HG03060 (cell line): ENCODE measurements at regions not wholly inside any gene's neighbourhood (a gene's known extent, or its start where the extent isn't known, plus 50 kb on each side); places are given as distances from the start of the nearest gene placed in this dataset.
"Not testable (repeated sequence)": the region's sequence is repeated elsewhere in the genome, so short reads cannot be mapped to it uniquely, and the experiment has no call there.

ENCODE experiments used
- ATAC-seq: cut with Tn5 transposase; IDR thresholded peaks from one replicate; pipeline ENCODE4 v1.9.1; 2021; ENCODE audit warnings: low read depth, moderate number of reproducible peaks; ENCODE audit not compliant: unreplicated experiment

DNA sequence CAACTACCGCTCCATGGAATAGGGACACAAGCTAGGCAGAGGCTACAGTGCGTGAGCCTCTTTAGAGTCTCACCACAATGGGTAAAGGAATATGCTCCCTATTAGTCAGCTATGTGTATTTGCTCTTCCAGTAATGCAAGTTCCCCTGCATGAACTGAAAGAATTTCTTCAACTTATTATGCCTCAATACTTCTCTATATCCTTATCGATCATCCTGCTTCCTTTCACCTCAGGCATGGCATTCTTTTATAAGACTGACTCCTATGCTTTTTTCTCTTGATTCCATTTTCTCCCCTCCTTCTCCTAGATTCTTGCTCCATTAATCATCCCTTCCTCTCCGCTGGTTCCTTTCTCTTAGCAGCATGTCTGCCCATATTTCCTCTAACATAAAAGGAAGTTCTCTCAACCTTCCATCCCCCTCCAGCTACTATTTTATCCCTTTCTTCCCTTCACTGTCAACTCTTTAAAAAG, 94.5 kb upstream of the CPM start:
- no peak for ATAC-seq

DNA sequence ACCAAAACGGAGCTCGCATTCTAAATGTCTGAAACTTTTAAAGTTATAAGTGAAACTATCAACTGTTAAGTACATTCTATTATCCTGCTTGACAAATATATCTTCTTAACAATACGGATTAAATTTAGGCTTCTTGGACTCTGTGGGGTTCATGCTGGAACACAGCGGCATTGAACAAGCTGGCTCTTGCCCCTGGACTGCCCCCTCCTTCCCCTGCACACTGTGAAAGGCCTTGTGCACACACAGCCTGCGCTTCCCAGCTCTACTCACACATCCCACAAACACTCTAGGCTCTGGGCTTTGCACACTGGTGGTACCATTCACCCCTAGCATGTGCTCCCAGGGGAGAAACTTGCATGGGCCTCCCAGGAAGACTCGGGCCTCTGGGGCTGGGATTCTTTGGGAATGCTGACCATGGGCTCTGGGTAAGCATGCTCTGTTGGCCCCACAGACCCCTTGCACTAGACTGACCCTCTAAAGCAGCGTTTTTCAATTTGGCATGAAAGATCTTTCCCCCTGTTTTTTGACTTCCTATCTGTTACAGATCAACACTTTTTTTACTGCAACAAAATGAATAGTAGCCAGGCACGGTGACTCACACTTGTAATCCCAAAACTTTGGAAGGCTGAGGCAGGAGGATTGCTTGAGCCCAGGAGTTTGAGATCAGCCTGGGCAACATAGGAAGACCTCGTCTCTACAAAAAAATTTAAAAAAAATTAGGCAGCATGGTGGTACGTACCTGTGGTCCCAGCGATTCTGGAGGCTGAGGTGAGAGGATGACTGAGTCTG, 96.2 kb upstream of the CPM start:
- ATAC-seq = no peak

DNA sequence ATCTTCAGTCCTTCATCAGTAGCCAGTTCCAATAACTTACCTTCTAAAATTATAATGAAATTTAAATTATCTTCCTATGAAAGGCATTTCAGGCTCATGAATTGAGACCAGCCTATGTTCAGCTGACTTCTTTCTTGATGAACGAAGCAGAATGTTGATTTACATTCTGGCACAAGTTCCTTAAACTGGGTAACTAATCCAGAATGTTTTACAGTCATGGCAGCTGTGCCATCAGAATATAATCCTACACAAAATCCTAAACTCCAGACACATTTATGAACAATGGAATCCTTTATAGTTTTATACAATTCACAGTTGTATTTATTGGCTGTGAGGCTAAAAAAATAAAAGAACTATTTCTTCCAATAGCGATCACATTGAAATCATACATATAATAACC, 97.3 kb upstream of the CPM start:
- no peak for ATAC-seq

DNA sequence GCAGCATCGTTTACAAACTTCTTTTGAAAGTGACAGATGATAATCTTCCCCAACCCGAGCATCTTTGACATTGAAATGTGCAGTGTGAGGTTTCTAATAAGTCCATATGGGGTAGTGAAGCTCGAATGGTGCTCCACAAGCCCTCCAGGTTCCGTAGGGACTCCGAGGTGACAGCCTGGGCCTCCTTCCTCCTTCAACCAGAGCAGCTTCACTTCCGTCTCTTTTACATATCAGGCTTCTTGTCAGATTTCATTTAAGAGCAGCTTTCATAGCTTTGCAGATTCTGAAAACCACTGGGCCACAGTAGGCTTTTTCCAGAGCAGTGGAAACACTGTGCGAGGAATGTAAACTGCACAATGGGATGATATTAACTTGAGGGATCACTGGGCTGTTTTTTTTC, 103.6 kb upstream of the CPM start:
- ATAC-seq = no peak

DNA sequence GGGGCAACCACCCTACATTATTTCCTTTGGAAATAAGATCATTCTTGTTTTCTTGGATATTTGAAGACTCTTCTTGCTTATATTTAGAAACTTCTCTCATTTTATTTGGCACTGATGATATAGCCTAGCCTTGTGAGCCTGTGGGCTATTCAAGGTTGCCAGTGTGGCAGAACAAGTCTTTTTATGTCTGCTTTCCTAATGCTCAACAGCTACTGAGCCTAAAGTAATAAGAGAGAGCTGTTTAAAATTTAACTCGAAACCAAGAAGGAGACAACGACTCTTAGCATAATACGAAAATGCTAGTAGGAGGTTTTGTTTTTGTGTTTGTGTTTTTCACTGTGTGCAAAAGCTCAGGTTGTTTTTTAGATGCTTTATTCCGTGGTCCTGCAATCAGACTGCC, 104.0 kb upstream of the CPM start:
- ATAC-seq = no peak

DNA sequence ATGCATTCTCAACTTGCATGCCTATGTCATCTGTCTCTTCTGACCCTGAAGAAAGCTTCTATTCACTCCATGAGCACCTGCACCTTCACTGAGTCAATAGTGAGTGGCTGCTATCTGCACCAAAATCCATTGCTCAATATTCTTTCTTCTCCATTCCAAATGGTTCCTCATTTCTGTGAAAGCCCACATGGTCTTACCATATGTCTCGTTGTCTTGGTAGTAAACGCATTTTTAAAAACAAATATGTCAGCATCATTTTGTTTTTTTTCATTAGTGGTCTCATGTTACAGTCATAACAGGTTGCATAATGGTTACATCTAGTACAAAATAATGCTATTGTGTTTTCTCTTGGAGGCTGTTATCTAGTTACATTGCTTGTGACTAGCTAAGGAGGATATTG, 106.9 kb upstream of the CPM start:
- no peak for ATAC-seq

DNA sequence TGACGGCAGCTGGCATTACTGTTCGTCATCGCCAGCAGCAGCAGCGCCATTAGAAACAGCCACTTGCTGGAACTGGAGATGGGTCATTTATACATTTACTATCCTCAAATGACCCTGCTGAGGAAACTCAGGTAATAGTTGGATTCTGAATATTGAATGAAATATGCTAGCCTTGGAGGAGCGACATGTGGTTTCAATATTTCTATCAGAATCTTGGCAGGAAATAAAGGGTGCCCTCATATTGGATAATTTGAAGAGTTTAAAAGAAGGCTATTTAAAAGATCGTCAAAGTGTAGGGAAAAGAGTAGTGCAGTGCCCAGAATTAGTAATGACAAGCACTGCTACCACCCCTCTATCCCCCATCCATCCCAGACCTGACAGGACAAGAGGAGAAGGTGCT, 109.6 kb upstream of the CPM start:
- no peak for ATAC-seq

DNA sequence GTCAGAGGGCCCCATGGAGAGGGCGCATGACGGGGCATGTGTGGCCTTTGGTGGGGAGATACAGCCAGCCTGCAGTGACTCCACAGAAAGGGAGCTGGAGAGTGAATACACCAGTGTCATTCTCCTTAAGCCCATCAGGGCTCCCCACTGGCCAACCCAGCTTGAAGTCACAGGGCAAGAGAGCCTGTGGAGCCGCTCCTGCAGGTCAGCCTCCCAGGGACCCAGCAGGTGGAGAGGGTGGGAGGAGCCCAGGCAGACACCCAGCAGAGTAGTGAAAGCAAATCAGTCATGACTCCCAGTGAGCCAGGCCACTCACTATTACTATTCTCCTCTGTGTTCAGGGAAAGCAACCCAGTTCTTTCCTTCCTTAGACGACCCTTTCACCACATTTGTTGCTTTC, 110.0 kb upstream of the CPM start:
- no peak for ATAC-seq

DNA sequence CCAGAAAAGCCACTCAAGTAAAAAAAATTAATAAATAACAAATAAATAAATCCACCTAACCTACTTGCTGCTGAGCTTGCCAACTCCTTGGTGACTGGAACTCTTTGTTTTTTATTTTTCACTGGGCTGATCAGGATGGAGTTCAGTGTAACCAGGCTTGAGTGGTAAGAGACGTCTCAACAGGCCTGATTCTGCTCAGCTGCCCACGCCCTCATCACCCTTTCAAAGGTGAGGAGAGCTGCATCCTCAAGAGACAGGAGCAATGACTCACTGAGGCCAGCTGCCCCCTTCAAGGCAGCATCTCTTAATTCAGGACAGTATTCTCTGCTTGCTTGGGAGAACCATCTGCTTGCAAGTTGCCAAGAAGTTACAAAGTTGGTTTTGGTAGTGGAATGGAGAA, 111.9 kb upstream of the CPM start:
- no peak for ATAC-seq

DNA sequence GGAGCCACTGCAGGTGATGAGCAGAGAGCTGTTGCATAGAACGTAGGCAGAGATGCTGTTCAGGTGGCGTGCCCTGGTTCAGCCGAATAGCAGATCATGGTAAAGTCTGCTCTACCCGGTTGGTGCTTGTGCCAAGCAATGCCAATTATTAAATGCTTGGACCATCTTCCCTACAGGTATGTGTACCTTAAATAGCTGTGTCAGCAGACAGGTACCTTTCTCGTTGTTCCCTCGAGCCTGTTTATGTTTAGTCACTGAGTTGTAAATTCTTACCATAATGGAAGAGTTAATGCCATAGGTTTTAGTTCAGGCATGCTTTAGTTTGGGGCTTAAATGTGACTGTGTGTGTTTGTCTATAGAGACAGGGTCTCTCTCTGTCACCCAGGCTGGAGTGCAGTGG, 112.5 kb upstream of the CPM start:
- no peak for ATAC-seq

DNA sequence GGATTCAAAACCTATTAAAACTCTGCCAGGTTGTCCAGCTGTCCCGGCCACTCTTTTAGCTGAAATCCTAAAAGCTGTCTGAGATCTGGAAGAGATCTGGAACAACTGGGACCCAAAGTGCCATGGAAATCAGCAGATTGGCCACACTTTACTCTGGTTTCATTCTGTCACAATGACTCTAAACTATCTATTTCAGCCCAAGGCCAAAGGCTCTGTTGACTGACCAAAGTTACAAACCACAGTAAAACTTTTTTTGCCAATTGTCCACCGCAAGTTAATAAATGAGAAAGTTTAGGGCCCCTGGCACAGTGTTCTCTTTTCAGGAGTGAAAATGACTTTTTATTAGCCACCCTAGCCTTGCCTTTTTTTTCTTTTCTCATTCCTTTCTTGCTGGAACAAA, 113.4 kb upstream of the CPM start:
- ATAC-seq = no peak

DNA sequence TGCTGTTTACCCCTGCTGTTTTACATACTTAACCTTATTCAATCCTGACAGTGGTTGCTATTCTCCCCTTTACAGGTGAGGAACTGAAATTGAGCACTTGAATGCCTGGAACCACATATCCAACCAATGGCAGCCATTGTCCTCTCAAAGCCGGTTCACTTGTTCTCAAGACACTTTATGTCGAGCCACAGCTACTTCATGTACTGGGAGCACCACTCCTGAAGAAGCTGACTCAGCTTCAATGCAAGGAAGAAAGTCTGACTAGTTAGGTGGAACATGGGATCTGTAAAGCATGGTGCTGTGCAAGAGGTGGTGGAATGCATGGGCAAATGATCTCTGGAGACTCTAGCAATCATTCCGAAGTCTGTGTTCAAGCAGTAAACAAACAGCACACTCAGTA, 113.9 kb upstream of the CPM start:
- ATAC-seq = no peak

DNA sequence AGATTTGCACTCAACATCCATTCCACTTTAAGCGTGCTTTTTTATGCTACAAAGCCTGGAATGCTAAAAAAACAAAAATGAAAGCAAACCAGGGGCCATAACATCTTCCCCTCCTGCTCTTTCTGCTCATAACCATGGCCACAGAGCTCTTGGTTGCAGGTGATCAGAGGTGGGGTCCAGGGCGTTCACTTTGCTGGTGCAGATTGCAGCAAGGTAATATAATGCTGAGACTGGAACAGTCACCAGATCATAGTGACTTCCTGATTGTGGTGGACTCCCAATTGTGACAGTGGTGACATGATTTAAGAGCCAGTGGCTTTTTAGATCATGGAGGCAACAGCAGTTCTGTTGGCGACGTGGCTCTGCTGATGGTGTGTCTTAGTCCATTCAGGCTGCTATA, 115.0 kb upstream of the CPM start:
- ATAC-seq = no peak

DNA sequence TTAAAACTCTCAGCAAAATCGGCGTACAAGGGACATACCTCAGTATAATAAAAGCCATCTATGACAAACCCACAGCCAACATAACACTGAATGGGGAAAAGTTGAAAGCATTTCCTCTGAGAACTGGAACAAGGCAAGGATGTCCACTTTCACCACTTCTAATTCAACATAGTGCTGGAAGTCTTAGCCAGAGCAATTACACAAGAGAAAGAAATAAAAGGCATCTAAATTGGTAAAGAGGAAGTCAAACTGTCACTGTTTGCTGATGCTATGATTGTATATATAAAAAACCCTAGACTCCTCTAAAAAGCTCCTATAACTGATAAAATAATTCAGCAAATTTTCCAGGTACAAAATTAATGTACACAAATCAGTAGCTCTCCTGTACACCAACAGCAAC, 116.9 kb upstream of the CPM start:
- not testable (repeated sequence) for ATAC-seq

DNA sequence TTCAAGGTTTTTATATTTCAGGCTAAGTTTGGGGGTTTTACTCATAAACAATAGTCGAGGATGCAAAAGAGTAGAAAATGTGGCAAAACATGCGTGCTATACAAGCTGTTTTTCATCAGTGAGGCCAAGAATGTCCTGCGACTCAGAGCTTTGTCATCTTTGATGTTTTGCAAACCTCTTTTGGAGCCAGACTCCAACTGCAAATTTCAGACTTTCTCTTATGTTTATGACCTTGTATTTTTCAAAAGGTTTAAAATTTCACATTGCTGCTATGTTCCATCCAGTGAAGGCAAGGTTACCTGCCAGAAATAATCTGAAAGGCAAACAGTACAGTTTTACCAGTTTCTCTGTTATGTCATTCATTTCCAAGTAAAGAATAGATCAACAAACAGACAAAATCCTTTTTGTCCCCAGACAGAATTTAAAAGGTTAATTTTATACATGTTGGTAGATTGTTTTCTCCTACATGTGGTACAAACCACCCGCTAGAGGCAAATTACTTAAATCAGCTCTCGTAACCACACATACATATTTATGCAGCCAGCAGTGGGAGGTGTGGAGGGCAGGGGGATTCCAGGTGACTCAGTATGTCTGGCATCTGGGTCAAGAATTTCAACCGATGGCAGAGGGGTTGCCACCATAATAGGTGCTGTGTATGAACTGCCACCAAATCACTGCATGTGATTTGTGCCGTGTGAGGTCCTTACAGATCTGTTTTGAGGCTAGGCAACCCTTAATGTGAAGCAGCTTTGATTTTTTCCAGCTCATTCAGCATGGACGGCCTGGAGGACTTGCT, 119.8 kb upstream of the CPM start:
- ATAC-seq = no peak

DNA sequence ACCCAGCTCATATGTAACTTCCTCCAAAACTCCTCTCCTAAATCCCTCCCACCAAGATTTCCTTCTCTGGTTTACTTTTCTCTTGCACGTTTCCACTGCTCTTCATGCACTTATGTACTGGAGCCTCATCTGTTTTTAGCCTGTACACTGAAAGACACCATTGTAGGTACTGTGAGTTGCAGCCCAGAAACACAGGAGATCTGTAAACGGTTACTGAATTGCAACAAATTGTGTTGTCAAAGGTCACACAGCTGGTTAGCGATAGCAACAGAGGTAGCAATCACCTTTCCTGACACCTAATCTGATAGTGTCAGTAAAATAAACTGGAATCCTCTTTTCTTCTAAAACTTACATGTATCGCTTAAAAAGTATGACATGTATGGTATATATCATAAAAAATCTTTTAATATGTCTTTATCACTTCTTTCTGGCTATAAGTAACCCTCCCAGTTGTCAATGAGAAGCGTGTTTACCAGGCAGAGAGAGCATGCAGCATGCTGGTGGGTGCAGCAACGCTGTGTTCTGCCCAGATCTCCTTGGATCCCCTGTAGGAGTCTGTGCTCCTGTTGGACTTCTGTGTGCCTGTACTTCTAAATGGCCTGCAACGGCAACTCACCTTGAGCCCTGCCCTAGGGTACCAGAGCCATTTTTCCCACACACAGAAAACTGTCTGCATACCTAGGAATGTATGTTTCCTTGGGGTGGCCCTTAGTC, 121.5 kb upstream of the CPM start:
- no peak for ATAC-seq

DNA sequence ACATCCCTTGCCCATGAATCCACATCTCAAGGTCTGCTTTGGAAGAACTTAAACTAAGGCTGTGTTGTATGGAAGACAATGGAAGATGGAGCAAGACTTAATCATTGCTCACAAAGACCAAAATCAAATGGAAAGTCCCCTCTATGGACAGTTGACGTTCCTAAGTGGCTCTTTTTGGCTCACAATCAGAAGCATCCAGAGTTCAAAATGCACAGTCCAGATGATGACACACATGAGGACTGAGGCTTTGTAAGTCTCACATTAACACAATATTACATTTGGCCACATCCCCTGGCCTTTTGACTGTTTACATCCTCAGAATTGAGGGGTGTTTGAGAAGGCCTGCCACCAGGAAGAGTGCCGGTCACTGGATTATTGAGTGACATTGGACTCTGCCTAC, 122.3 kb upstream of the CPM start:
- no peak for ATAC-seq

DNA sequence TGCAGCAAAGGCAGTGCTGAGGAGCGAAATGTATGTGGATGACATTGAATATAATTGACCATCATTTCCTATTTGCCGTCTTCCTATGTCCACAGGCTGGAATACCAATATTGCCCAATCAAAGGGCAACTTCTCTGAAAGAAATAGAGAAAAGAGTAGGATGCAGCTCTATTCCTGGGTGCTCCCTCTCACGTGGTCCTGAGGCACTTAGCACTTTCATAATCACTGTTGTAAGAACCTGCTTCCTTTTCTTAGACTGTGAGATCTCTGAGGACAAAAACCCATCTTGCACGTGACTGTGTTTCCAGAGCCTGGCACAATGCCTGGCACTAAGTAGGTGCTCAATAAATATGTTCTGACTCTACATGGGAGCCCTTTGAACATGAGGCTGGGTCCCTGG, 122.7 kb upstream of the CPM start:
- ATAC-seq = no peak

DNA sequence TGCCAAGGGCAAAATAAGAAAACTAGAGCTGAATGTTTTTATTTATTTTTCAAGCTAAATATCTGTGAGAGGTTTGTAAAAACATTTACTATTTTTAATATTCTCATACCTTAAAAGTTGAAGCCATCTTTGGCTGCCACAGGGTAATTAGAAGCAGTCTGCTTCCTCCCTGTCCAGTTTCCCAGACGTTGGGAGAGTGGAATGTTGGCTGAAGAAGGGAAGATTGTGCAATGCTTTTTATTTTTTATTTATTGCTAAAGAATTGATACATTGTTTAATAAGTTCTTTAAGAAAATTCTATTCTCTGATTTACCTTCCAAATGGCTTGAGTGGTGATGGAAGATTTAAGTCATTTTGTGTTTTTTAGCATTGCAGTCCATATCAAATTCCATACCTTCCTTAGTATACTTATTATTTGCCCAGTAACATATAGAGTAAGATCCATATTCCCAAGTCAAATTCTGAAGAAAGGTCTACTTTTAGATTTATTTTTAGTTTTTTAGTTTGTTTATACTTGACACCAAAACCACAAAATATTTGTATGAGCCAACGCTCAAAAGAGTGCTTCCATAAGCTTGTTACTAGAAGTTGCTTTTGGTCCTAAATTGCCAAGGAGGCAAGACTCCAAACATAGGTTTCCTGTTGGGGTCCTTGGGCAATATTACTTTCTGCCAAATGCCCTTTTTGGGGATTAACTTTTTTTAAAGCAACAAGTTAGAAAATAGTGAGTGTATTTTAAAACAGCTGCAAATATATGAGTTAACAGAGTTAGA, 124.0 kb upstream of the CPM start:
- no peak for ATAC-seq

DNA sequence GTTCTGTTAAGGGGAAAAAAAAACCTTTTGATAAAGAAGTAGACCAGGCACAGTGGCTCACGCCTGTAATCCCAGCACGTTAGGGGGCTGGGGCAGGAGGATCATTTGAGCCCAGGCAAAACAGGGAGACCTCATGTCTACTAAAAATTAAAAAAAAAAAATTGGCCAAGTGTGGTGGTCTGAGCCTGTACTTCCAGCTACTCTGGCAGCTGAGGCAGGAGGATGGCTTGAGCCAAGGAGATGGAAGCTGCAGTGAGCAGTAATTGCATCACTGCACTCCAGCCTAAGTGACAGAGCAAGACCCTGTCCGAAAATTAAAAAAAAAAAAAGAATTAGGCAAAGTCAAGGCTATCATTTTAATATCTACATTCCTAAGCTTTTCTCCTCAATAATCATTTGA, 124.8 kb upstream of the CPM start:
- ATAC-seq = no peak
